ENCODE measurements at regions not wholly inside any gene's neighbourhood (a gene's known extent, or its start where the extent isn't known, plus 50 kb on each side); places are given as distances from the start of the nearest gene placed in this dataset.
"Not testable (repeated sequence)": the region's sequence is repeated elsewhere in the genome, so short reads cannot be mapped to it uniquely, and the experiment has no call there.

DNA sequence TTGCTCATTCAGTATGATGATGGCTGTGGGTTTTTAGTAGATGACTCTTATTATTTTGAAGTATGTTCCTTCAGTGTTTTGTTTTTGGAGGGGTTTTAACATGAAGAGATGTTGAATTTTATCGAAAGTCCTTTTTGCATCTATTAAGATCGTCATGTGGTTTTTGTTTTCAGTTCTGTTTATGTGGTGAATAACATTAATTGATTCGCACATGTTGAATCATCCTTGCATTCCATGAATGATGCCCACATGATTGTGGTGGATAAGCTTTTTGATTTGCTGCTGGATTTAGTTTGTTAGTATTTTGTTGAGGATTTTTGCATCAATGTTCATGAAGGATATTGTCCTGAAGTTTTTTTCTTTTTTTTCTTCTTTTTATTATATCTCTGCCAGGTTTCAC lies 347.4 kb upstream of the EPHA5 start:
- no peak overlapping the region for H3K4me3 ChIP-seq (ENCODE audit: low read depth, low read length)
- no peak overlapping the region for H3K9ac ChIP-seq (ENCODE audit: low read depth, low read length)
- no peak overlapping the region for H3K27ac ChIP-seq (ENCODE audit: low read depth, low read length)
- peaks cover 5% of the 10 kb centered on the region; the same call in 1 of the 2 replicates for H3K9me3 ChIP-seq (ENCODE audit: control insufficient read depth, insufficient read depth, low read length)
- no peaks in the 10 kb centered on the region for H3K36me3 ChIP-seq (ENCODE audit: control insufficient read depth, insufficient read depth, low read length)
- H3K27me3 ChIP-seq (ENCODE audit: control insufficient read depth, insufficient read depth, low read length): no peaks in the 10 kb centered on the region
- peaks cover 12% of the 10 kb centered on the region for H3K4me1 ChIP-seq (ENCODE audit: control insufficient read depth, insufficient read depth, low read length)

DNA sequence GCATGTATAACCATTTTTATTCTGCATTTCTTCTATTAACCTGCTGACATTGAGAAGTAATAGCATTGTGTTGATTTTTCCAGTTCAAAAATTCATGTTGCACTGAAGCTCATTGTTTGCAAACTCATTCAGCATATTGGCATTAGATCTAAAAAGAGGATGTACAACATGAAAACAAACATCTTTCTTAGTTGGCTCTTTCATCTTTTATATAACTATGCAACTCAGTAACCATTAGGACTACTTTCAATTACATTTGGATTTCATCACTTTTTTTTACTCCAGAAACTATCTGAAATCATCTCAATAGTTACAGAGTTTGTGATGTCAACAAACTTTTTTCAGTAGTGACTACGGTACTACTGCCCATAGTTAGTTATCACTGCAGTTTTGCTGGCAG lies 346.0 kb upstream of the EPHA5 start:
- H3K4me1 ChIP-seq (ENCODE audit: control insufficient read depth, insufficient read depth, low read length): peaks cover 12% of the 10 kb centered on the region
- no peaks in the 10 kb centered on the region for H3K36me3 ChIP-seq (ENCODE audit: control insufficient read depth, insufficient read depth, low read length)
- H3K4me3 ChIP-seq (ENCODE audit: low read depth, low read length): no peak overlapping the region
- no peak overlapping the region for H3K9ac ChIP-seq (ENCODE audit: low read depth, low read length)
- no peaks in the 10 kb centered on the region for H3K27me3 ChIP-seq (ENCODE audit: control insufficient read depth, insufficient read depth, low read length)
- peaks cover 8% of the 10 kb centered on the region; the same call in 1 of the 2 replicates for H3K9me3 ChIP-seq (ENCODE audit: control insufficient read depth, insufficient read depth, low read length)
- no peak overlapping the region for H3K27ac ChIP-seq (ENCODE audit: low read depth, low read length)

DNA sequence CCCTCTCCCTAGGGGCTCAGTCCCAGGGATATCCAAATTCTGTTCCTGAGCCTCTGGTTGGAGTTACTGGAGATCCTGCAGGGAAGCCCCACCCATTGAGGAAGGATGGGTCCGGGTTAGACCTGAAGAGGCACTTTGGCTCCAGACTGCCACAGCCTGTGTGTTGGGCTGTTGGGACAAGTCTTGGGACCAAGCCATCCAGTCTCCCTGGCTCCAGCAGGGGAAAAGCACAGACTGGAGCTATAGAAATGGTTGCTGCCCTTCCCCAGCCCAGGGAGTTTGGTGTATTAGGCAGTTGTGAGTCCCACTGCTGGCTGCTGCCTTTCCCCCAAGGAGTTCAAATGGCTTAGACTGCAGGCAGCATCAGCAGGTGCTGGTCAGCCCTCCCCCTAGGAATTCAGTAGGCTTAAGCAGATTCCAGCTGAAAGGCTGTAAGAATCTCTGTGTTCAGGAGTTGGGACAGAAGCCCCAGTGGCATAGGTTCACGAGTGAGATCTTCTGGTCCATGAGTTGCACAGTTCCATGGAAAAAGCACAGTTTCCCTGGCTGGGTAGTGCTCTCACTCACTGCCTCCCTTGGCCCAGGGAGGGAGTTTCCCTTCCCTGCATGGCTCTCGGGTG lies 344.0 kb upstream of the EPHA5 start:
- H3K4me3 ChIP-seq (ENCODE audit: low read depth, low read length): peak overlapping the region; percentile 19; the same call in 1 of the 2 replicates
- H3K9me3 ChIP-seq (ENCODE audit: control insufficient read depth, insufficient read depth, low read length): peaks cover 8% of the 10 kb centered on the region; the same call in 1 of the 2 replicates
- no peak overlapping the region for H3K9ac ChIP-seq (ENCODE audit: low read depth, low read length)
- H3K27ac ChIP-seq (ENCODE audit: low read depth, low read length): peak overlapping the region; percentile 21
- no peaks in the 10 kb centered on the region for H3K27me3 ChIP-seq (ENCODE audit: control insufficient read depth, insufficient read depth, low read length)
- H3K36me3 ChIP-seq (ENCODE audit: control insufficient read depth, insufficient read depth, low read length): no peaks in the 10 kb centered on the region
- peaks cover 12% of the 10 kb centered on the region for H3K4me1 ChIP-seq (ENCODE audit: control insufficient read depth, insufficient read depth, low read length)

DNA sequence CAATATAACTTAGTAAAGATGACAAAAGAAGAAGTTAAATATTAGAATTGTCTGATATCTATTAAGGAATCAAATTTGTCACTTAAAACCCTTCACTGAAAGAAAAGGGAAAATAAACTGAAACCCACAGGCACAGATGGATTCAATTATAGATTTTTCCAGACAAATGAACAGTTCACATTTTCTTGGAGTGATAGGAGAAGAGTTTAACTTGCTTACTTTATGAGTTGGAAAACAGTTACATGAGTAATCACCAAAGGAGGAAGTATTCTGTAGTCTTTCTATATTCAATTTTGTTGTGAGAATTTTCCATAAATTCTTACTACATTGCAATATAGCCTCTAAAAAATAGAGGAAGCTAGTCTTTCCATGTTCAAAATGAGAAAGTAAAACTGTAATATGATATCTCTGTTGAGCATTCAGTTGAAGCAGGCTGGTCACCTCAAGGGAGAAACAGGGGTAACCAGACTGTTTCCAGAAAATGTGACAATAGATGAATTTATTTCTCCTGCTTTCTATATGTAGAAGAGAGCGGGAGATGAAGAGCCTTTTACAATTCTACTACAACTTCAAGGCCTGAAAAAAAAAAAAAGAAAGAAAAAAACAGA lies 330.3 kb upstream of the EPHA5 start:
- Histone ChIP-seq H3K36me3 (ENCODE audit: control insufficient read depth, insufficient read depth, low read length) (no peaks in the 10 kb centered on the region), H3K4me3 (ENCODE audit: low read depth, low read length) (no peak overlapping the region; the same call in 1 of the 2 replicates), H3K27ac (ENCODE audit: low read depth, low read length) (no peak overlapping the region), H3K9me3 (ENCODE audit: control insufficient read depth, insufficient read depth, low read length) (no peaks in the 10 kb centered on the region), H3K27me3 (ENCODE audit: control insufficient read depth, insufficient read depth, low read length) (no peaks in the 10 kb centered on the region), H3K9ac (ENCODE audit: low read depth, low read length) (no peak overlapping the region), H3K4me1 (ENCODE audit: control insufficient read depth, insufficient read depth, low read length) (no peaks in the 10 kb centered on the region)

DNA sequence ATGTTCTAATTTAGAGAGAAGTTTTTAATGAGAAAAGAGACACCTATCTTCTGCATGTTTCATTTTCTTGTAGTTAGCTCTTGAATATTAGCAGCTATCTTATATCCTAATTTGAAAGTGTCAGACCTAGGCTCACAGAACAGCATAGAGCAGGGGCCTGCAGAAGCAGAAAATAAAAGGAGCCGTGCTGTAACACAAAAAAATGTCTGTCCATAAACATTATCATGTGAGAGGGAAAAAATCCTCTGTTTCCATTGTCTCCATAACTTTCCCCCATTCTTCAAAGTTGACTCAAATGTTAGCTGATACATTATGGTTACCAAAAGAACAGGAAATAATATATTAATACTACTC lies 329.2 kb upstream of the EPHA5 start:
- Histone ChIP-seq H3K27me3 (ENCODE audit: control insufficient read depth, insufficient read depth, low read length) (no peaks in the 10 kb centered on the region), H3K4me1 (ENCODE audit: control insufficient read depth, insufficient read depth, low read length) (no peaks in the 10 kb centered on the region), H3K4me3 (ENCODE audit: low read depth, low read length) (peak overlapping the region; percentile 30; the same call in 1 of the 2 replicates), H3K36me3 (ENCODE audit: control insufficient read depth, insufficient read depth, low read length) (no peaks in the 10 kb centered on the region), H3K27ac (ENCODE audit: low read depth, low read length) (no peak overlapping the region), H3K9ac (ENCODE audit: low read depth, low read length) (no peak overlapping the region), H3K9me3 (ENCODE audit: control insufficient read depth, insufficient read depth, low read length) (no peaks in the 10 kb centered on the region)

DNA sequence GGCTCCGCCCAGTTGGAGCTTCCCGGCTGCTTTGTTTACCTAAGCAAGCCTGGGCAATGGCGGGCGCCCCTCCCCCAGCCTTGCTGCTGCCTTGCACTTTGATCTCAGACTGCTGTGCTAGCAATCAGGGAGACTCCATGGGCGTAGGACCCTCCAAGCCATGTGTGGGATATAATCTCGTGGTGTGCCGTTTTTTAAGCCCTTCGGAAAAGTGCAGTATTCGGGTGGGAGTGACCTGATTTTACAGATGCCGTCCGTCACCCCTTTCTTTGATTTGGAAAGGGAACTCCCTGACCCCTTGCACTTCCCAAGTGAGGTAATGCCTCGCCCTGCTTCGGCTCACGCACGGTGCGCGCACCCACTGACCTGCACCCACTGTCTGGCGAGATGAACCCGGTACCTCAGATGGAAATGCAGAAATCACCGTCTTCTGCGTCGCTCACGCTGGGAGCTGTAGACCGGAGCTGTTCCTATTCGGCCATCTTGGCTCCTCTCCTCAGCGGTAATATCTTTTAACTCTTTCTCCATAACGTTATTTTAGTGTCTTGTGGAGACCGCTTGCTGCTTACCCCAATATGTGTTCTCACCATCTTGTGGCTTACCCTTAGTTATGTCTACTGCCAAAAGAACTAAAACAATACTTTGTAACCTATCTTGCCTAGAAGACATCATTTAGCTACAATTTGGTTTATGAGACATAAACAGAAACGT lies 328.7 kb upstream of the EPHA5 start:
- H3K27ac ChIP-seq (ENCODE audit: low read depth, low read length); H3K27me3 ChIP-seq (ENCODE audit: control insufficient read depth, insufficient read depth, low read length); H3K36me3 ChIP-seq (ENCODE audit: control insufficient read depth, insufficient read depth, low read length); H3K9me3 ChIP-seq (ENCODE audit: control insufficient read depth, insufficient read depth, low read length); H3K4me1 ChIP-seq (ENCODE audit: control insufficient read depth, insufficient read depth, low read length); H3K9ac ChIP-seq (ENCODE audit: low read depth, low read length): not testable (repeated sequence)
- H3K4me3 ChIP-seq (ENCODE audit: low read depth, low read length): peak overlapping the region; percentile 30; the same call in 1 of the 2 replicates

DNA sequence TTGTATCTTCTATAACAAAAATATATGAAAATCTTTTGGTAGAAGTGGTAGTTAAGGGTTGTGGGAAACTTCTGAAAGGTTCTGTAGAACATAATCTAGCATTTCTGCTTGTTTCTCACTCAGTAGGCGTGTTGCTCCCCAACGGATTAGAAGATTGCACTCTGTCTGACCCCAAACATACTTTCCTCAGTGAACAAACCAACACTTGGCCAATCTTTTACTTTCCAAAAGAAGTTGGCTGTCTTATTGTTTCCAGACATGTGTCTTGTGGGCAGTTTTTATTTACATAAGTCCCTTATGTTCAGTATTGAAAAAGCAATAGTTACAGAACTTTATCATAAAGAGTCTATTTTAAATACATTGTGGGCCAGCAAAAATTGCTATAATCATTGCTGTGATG lies 312.8 kb upstream of the EPHA5 start:
- Histone ChIP-seq H3K27ac (ENCODE audit: low read depth, low read length) (no peak overlapping the region), H3K9me3 (ENCODE audit: control insufficient read depth, insufficient read depth, low read length) (no peaks in the 10 kb centered on the region), H3K4me3 (ENCODE audit: low read depth, low read length) (no peak overlapping the region), H3K4me1 (ENCODE audit: control insufficient read depth, insufficient read depth, low read length) (no peaks in the 10 kb centered on the region), H3K36me3 (ENCODE audit: control insufficient read depth, insufficient read depth, low read length) (no peaks in the 10 kb centered on the region), H3K27me3 (ENCODE audit: control insufficient read depth, insufficient read depth, low read length) (no peaks in the 10 kb centered on the region), H3K9ac (ENCODE audit: low read depth, low read length) (no peak overlapping the region)

DNA sequence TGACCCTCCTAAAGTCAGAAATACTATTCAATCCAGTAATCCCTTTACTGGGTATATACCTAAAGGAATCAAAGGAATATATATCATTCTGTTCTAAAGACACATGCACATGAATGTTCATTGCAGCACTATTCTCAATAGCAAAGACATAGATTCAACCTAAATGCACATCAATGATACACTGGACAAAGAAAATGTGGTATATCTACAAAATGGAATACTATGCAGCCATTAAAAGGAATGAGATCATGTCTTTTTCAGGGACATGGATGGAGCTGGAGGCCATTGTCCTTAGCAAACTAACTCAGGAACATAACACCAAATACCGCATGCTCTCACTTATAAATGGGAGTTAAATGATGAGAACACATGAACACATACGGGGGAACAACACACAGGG lies 306.0 kb upstream of the EPHA5 start:
- H3K36me3 ChIP-seq (ENCODE audit: control insufficient read depth, insufficient read depth, low read length): no peaks in the 10 kb centered on the region
- peaks cover 6% of the 10 kb centered on the region; the same call in 1 of the 2 replicates for H3K9me3 ChIP-seq (ENCODE audit: control insufficient read depth, insufficient read depth, low read length)
- no peak overlapping the region for H3K27ac ChIP-seq (ENCODE audit: low read depth, low read length)
- no peaks in the 10 kb centered on the region for H3K4me1 ChIP-seq (ENCODE audit: control insufficient read depth, insufficient read depth, low read length)
- H3K9ac ChIP-seq (ENCODE audit: low read depth, low read length): no peak overlapping the region
- no peak overlapping the region for H3K4me3 ChIP-seq (ENCODE audit: low read depth, low read length)
- H3K27me3 ChIP-seq (ENCODE audit: control insufficient read depth, insufficient read depth, low read length): no peaks in the 10 kb centered on the region

DNA sequence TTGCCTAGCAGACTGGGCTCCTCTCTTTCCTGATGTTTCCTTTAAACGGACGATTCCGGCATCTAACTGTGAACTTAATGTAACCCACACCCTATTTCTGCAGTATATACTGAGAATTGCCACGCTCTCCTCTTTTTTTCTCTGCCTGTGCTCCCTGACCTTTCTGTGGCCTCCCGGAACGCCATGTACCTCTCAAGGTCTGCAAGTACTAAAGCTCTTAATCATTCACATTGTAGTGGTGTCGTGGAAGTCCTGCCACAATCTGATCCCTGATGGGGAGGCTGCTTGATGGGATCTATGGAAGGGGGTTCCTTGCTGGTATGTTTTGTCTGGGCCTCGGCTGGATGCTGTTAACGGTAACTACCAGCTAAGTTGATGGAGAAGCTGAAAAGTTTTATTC lies 302.9 kb upstream of the EPHA5 start:
- H3K4me3 ChIP-seq (ENCODE audit: low read depth, low read length): no peak overlapping the region
- H3K4me1 ChIP-seq (ENCODE audit: control insufficient read depth, insufficient read depth, low read length): no peaks in the 10 kb centered on the region
- no peaks in the 10 kb centered on the region for H3K36me3 ChIP-seq (ENCODE audit: control insufficient read depth, insufficient read depth, low read length)
- H3K27me3 ChIP-seq (ENCODE audit: control insufficient read depth, insufficient read depth, low read length): no peaks in the 10 kb centered on the region
- no peak overlapping the region for H3K27ac ChIP-seq (ENCODE audit: low read depth, low read length)
- H3K9me3 ChIP-seq (ENCODE audit: control insufficient read depth, insufficient read depth, low read length): peaks cover 6% of the 10 kb centered on the region; the same call in 1 of the 2 replicates
- no peak overlapping the region for H3K9ac ChIP-seq (ENCODE audit: low read depth, low read length)

DNA sequence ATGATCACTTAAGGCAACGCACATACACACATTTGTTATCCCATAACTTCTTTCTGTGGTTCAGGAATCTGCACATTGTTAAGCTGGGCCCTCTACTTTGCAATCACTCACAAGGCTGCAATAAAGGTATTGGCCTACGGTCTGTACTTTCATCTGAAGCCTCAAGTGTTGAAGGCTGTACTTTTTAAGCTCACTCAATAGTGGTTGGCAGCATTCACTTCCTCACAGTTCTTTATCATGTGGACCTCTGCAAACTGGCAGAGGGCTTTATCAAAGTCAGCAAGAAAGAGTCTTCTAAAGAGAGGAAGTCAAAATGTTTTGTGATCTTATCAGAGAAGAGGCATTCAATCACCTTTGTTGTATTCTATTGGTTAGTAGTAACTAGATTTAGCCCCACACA lies 301.4 kb upstream of the EPHA5 start:
- Histone ChIP-seq H3K4me3 (ENCODE audit: low read depth, low read length) (no peak overlapping the region), H3K27ac (ENCODE audit: low read depth, low read length) (no peak overlapping the region), H3K27me3 (ENCODE audit: control insufficient read depth, insufficient read depth, low read length) (no peaks in the 10 kb centered on the region), H3K36me3 (ENCODE audit: control insufficient read depth, insufficient read depth, low read length) (no peaks in the 10 kb centered on the region), H3K9ac (ENCODE audit: low read depth, low read length) (no peak overlapping the region), H3K4me1 (ENCODE audit: control insufficient read depth, insufficient read depth, low read length) (no peaks in the 10 kb centered on the region), H3K9me3 (ENCODE audit: control insufficient read depth, insufficient read depth, low read length) (peaks cover 6% of the 10 kb centered on the region; the same call in 1 of the 2 replicates)

DNA sequence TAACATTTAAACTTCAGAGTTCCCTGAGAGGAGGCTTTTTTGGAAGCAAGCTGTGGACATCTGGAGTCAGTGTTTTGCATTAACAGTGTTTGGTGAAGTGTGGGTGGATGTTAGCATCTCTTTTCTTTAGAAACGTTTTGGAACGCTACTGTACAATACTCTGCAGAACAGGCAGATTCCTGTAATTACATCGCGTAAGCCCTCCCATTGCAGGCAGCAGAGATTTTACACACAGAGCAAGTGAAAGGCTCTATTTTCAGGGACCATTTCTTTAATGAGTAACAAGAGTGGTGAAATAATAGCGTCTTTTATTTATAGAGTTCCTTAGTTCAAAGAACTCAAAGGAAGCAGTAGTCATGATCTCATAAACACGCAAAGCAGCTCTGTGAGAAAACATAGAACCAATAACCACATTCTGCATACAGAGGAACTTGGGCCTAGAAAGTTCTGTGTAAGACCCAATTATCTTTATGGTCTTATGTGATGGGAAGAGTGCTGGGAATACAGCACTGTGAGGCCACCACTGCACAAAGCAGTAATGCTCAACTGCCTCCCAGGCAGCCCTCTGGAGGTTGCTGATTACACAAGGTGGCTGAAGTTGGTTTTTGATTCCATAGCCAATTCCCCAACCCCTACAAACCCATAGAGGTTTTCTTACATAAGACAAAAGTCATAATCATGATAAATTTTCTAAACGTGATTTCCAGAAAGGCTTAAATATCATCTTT lies 298.7 kb upstream of the EPHA5 start:
- Histone ChIP-seq H3K36me3 (ENCODE audit: control insufficient read depth, insufficient read depth, low read length) (no peaks in the 10 kb centered on the region), H3K27me3 (ENCODE audit: control insufficient read depth, insufficient read depth, low read length) (no peaks in the 10 kb centered on the region), H3K9me3 (ENCODE audit: control insufficient read depth, insufficient read depth, low read length) (no peaks in the 10 kb centered on the region), H3K4me1 (ENCODE audit: control insufficient read depth, insufficient read depth, low read length) (no peaks in the 10 kb centered on the region), H3K4me3 (ENCODE audit: low read depth, low read length) (no peak overlapping the region), H3K27ac (ENCODE audit: low read depth, low read length) (no peak overlapping the region), H3K9ac (ENCODE audit: low read depth, low read length) (no peak overlapping the region)

All from HUES48 (cell line).